NCI-H226 (cell line): ENCODE measurements at regions not wholly inside any gene's neighbourhood (a gene's known extent, or its start where the extent isn't known, plus 50 kb on each side); places are given as distances from the start of the nearest gene placed in this dataset.

ENCODE experiments used
- DNase-seq: peaks from one replicate; pipeline ENCODE4 v3.0.0-alpha.2; 2015

DNA sequence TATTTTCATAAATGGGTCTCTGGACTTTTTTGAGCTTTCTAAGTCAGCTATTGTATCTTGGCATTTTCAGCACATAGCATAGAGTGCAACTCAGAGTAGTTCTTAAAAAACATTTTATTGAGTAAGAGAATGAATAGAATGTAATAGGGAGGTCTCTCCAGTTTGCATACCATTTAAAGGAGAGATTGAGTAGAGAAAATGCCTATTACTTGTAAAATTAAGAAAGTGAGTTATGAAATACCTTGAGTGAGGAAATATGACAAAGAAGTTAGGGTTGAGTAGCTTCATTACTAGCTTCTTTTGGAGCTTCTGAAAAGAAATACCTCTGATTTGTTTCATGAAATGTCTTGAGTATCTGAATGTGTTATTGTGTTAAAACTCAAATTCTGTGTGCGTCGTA is 140.0 kb downstream of the AASDHPPT start:
- no peak for DNase-seq

DNA sequence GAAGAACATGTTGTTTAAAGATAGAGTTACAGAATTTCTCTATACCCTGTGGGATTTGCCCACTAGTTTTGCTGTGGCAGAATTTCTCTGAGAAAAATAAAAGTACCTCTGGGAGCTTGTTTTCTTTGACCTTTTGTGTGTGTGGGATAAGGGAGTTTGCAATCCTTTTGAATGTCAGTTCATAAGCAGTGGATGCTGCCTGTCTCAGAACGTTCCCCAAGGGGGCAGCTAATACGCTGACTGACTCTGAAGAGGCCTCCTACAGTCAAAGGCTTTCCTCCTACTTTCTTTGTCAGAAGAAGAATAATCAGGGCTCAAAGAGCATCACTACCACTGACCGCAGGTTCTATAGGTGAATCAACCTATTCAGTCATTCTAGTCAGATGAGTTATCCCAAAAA is 140.6 kb downstream of the AASDHPPT start:
- no peak for DNase-seq

DNA sequence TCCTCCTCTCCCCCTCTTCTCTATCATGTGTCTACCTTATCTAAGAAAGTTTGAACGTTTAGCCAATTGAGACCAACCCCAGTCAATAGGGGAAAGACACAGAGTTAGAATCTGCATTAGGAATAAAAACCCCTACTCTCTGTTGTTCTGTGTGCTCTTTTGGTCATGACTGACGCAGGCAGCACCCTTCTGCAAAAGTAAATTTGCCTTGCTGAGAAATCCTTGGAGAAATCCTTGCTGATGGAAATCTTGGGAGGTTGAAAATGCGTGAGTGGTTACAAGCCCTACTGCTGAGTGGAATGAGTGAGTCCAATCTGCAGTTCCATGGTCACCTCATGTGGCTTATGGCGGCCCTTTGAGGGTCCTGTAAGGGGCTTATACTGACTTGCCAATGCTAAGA is 145.2 kb downstream of the AASDHPPT start:
- no peak for DNase-seq

- DNase-seq, result no peak
Observed at GRCh38 chr11:106224172-106224571, 146.7 kb downstream of the AASDHPPT start.

DNA sequence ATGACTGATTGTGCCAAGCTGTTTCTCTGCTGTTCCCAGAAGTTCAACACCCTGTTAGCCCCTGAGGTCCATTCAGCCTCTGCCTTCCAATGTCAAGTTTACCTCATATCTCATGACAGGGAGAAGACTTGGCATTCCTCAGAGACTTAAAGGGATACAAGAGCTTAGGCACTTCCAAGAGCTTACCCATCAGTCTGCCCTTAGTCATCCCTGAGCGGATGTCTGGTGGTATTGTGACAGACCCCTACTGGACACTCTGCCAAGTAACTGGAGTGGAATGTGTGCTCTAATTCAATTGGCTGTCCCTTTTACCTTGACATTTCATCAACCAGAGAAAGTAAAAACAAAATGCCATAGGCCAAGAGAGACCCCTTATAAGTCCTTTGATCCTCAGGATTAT is 151.5 kb downstream of the AASDHPPT start:
- DNase-seq, result peak; percentile 4

GRCh38 chr11:106231591-106231990 is 154.1 kb downstream of the AASDHPPT start:
- DNase-seq, result no peak

- no peak for DNase-seq
Observed at GRCh38 chr11:106233191-106233590, 155.7 kb downstream of the AASDHPPT start.

GRCh38 chr11:106234794-106235193 is 157.3 kb downstream of the AASDHPPT start:
- DNase-seq, result no peak

- DNase-seq, result no peak
Observed at GRCh38 chr11:106236295-106236694, 158.8 kb downstream of the AASDHPPT start.

- DNase-seq, result no peak
Observed at GRCh38 chr11:106238704-106239360, 161.4 kb downstream of the AASDHPPT start.

GRCh38 chr11:106241601-106242257 is 164.3 kb downstream of the AASDHPPT start:
- no peak for DNase-seq

DNA sequence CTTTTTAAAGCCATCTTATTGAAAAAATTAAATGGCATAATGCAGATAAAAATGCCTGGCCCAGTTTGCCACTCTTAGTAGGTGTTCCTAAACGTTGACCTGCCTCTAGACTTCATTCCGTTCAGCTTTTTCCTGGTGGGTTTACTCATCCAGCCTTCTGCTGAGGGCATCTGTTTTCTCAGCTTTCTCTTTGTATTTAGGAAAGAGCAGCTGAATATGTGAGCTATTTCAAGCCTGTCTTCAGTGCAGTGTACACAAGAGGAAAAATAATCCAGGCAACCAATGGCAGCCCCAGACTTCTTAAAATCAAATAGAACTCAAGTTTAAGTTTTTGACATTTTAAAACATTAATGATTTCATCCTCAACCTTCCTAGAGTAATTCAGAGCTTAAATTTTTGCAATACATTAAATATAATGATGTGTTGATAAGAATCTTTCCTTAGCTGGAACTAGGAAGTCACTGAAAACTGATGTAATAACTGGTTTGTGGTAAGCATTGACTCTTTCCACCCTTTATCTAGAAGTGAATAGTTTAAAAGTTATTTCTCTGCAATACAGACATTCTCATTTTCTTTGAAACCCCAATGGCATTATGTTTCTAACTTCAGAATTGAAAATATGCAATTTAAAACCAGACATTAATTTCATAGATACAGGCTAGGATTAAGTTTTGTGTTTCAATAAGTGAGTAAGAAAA is 165.4 kb downstream of the AASDHPPT start:
- no peak for DNase-seq

GRCh38 chr11:106246495-106246894 is 169.0 kb downstream of the AASDHPPT start:
- DNase-seq, result no peak

DNA sequence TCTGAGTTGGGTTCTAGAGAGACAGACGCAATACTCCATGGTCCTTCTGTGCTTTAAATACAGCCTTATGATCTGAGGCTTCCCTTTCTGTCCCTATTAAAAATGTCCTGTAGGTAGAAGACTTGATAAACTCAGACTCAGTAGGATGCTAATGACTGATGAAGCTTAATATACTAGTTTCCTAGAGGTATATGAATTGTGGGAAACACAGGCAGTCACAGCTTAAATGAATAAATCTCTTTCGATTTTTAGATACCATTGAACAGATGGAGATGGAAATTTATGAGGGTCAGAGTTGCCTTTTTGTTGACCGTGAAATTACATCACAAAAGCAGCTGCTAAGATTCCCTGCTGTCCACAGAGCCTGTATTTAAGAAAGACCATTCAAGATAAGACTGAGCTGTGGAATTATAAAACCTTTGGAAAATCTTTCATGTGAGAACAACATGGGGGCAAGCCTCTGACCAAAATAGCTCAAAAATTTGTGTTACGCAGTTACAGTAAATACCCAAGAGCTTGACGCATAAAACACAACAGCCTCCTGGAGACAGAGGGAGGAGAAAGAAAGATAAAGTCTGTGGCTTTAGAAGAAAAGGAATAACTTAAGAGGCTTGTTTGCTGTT is 172.3 kb downstream of the AASDHPPT start:
- DNase-seq, result no peak

DNA sequence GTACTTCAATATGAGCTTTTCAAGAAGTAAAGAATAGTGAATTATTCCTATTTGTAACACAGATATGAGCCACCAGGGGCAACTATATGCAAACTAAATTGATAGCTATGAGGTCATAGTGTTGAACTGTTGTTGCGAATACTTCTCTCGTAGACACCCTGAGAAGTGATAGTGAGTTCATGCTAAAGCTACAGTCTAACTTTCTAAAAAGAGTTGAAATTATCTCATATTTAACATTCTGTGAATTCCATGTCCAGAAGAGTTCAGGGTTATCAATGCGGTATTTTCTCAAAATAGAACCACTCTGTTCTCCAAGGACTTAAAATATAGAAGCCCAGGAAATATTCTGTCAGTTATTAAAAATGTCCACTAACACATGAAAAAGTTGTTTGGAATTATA is 185.4 kb downstream of the AASDHPPT start:
- no peak for DNase-seq

- DNase-seq, result no peak
Observed at GRCh38 chr11:106263527-106263926, 186.1 kb downstream of the AASDHPPT start.

DNA sequence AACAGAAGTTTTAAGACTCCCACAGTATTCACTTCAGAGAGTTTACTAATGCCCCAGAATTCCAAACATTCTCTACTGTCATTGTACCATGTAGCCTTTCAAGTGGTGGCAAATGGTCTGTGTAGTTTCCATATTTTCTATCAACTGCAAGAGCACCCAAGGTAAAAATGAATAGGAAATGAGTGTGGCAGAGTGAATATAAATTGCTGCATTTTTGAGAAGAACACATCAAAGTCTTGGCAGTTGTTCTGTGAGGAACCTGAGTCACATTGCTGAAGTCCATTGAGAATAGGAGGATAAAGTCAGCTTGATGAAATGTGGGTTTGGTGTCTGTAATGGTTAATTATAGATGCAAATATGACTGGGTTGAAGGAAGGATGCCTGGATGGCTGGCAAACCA is 193.6 kb downstream of the AASDHPPT start:
- peak; percentile 23 for DNase-seq

DNA sequence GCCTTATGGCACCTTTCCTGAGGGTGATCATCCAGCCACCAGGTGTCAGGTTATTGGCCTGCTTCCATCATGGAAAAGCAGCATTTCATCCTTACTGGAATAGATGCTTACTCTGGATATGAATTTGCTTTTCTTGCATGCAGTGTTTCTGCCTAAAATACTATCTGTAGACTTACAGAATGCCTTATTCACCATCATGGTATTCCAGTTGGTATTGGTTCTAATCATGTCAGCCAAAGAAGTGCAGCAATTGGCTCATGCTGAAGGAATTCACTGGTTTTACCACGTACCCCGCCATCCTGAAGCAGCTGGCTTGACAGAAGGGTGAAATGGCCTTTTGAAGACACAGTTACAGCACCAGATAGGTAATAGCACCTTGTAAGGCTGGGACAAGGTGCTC is 194.2 kb downstream of the AASDHPPT start:
- peak; percentile 66 for DNase-seq

- DNase-seq, result peak; percentile 54
Observed at GRCh38 chr11:106275151-106275550, 197.7 kb downstream of the AASDHPPT start.

DNA sequence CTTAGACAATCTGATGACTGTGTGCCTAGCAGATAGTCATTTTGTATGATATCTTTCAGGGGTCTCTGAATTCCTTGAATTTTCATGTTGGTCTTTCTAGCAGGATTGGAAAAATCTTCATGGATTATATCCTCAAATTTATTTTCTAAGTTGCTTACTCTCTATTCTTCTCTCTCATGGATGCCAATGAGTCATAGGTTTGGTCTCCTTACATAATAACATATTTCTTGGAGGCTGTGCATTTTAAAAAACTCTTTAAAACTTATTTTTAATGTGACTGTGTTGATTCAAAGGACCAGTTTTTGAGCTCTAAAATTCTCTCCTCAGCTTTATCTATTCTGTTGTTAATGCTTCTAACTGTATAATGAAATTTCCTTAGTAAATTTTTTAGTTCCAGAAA is 198.7 kb downstream of the AASDHPPT start:
- peak; percentile 30 for DNase-seq

- DNase-seq, result peak; percentile 19
Observed at GRCh38 chr11:106276859-106277436, 199.5 kb downstream of the AASDHPPT start.

- no peak for DNase-seq
Observed at GRCh38 chr11:106277484-106277883, 200.0 kb downstream of the AASDHPPT start.

DNA sequence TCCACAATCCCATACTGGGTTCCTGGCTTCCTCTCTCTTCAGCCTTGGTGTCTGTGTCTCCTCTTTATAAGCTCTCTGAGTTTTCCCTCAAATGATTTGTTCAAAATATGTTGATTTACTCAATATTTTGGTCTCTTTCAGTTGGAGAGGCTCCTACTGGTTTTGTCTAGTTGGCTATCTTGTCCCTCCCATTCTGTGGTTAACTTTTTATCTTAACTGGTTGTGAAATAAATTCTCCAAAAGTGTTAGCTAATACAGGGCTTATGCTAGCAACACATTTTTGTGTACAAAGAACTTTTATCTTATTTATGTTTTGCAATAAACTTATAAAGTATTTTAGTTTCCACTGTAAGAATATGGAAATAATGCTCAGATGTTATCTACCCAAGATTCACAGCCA is 200.9 kb downstream of the AASDHPPT start:
- DNase-seq, result peak; percentile 62
